Thymus (tissue), 11 donors: ENCODE measurements at regions not wholly inside any gene's neighbourhood (a gene's known extent, or its start where the extent isn't known, plus 50 kb on each side); places are given as distances from the start of the nearest gene placed in this dataset.

Experiments
- DNase-seq, 9 donors: peaks; one replicate each; pipeline ENCODE4 v3.0.0-alpha.2; 2013; ENCODE audit warnings: low spot score in 9 of 9, low read depth in 6 of 9, missing footprints in 1 of 9
- H3K27ac ChIP-seq, 2 donors: one replicate each; pipeline ENCODE4 v1.5.1; 2013; ENCODE audit warnings: control low read depth in 1 of 2, low read depth in 1 of 2, low read length in 1 of 2, mild to moderate bottlenecking in 1 of 2, moderate library complexity in 1 of 2
- H3K27me3 ChIP-seq, 2 donors: one replicate each; pipeline ENCODE4 v1.5.1; 2013; ENCODE audit warnings: low read length in 1 of 2; ENCODE audit not compliant: control insufficient read depth in 2 of 2, insufficient read depth in 1 of 2
- H3K36me3 ChIP-seq, 2 donors: one replicate each; pipeline ENCODE4 v1.5.1; 2013; ENCODE audit warnings: low read length in 1 of 2, mild to moderate bottlenecking in 1 of 2, moderate library complexity in 1 of 2; ENCODE audit not compliant: control insufficient read depth in 2 of 2, insufficient read depth in 2 of 2
- H3K4me1 ChIP-seq, 2 donors: one replicate each; pipeline ENCODE4 v1.5.1; 2013; ENCODE audit warnings: low read length in 2 of 2; ENCODE audit not compliant: control insufficient read depth in 2 of 2, insufficient read depth in 2 of 2
- H3K4me3 ChIP-seq, 2 donors: one replicate each; pipeline ENCODE4 v1.5.1; 2013; ENCODE audit warnings: low read length in 2 of 2, control low read depth in 1 of 2, mild to moderate bottlenecking in 1 of 2
- H3K9me3 ChIP-seq, 2 donors: one replicate each; pipeline ENCODE4 v1.5.1; 2013; ENCODE audit warnings: low read length in 1 of 2, mild to moderate bottlenecking in 1 of 2; ENCODE audit not compliant: control insufficient read depth in 2 of 2, insufficient read depth in 1 of 2
- WGBS: extraction: QIAGEN DNeasy Blood & Tissue Kit; methylation state at CpG from one replicate; pipeline ENCODE4 v1.1.7; 2013; 5-methylcytosine and 5-hydroxymethylcytosine counted together
- donor health status: healthy.

DNA sequence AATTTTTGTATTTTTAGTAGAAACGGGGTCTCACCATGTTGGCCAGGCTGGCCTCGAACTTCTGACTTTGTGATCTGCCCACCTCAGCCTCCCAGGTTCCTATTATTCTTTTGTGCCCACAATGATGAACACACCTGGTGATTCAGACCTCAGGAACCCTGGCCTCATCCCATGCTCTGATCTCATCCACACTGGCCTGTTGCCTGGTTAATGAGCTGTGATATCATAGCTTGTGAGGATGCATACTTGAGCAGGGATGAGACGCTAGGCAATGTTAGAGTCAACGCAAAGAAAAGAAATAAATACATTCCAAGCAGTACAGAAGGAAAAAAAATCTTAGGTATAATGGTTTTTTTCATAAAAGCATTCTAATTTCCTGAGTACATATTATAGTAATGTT, 82.4 kb upstream of the RNF32 start:
- H3K27me3 ChIP-seq = peaks cover 0 to 2% of the 10 kb centered on the region in 2 donors
- no peaks in the 10 kb centered on the region for H3K9me3 ChIP-seq
- 92% methylated on average over 4 of the region's 4 CpGs for WGBS
- no peaks in the 10 kb centered on the region for H3K36me3 ChIP-seq
- DNase-seq = no peak
- H3K4me1 ChIP-seq = no peaks in the 10 kb centered on the region
- no peak overlapping the region for H3K4me3 ChIP-seq
- H3K27ac ChIP-seq = no peak overlapping the region

GRCh38 chr7:156556083-156556482, 84.5 kb upstream of the RNF32 start:
- no peak for DNase-seq
- Histone ChIP-seq H3K36me3 (no peaks in the 10 kb centered on the region), H3K4me1 (no peaks in the 10 kb centered on the region), H3K27me3 (peaks cover 0 to 2% of the 10 kb centered on the region in 2 donors), H3K4me3 (no peak overlapping the region), H3K27ac (no peak overlapping the region), H3K9me3 (no peaks in the 10 kb centered on the region)
- 98% methylated on average over 2 of the region's 2 CpGs for WGBS

- WGBS = 88% methylated on average over 8 of the region's 8 CpGs
- DNase-seq = no peak
- Histone ChIP-seq H3K4me1 (no peaks in the 10 kb centered on the region), H3K27ac (no peak overlapping the region), H3K9me3 (no peaks in the 10 kb centered on the region), H3K27me3 (no peaks in the 10 kb centered on the region), H3K4me3 (no peak overlapping the region), H3K36me3 (no peaks in the 10 kb centered on the region)
Measured at GRCh38 chr7:156554488-156554887, 86.1 kb upstream of the RNF32 start.

- Histone ChIP-seq H3K27ac (no peak overlapping the region), H3K4me3 (no peak overlapping the region), H3K9me3 (no peaks in the 10 kb centered on the region), H3K27me3 (no peaks in the 10 kb centered on the region), H3K4me1 (no peaks in the 10 kb centered on the region), H3K36me3 (no peaks in the 10 kb centered on the region)
- WGBS = 95% methylated on average over 9 of the region's 9 CpGs
- no peak for DNase-seq
Measured at GRCh38 chr7:156549636-156550035, 90.9 kb upstream of the RNF32 start.

GRCh38 chr7:156547884-156548561, 92.6 kb upstream of the RNF32 start:
- DNase-seq = no peak
- Histone ChIP-seq H3K4me3 (no peak overlapping the region), H3K27me3 (no peaks in the 10 kb centered on the region), H3K4me1 (no peaks in the 10 kb centered on the region), H3K27ac (no peak overlapping the region), H3K36me3 (no peaks in the 10 kb centered on the region), H3K9me3 (no peaks in the 10 kb centered on the region)
- WGBS = 78% methylated on average over 20 of the region's 20 CpGs

- H3K36me3 ChIP-seq = no peaks in the 10 kb centered on the region
- DNase-seq = no peak
- no peak overlapping the region for H3K4me3 ChIP-seq
- H3K9me3 ChIP-seq = no peaks in the 10 kb centered on the region
- 77% methylated on average over 9 of the region's 9 CpGs for WGBS
- H3K27ac ChIP-seq = no peak overlapping the region
- H3K4me1 ChIP-seq = no peaks in the 10 kb centered on the region
- no peaks in the 10 kb centered on the region for H3K27me3 ChIP-seq
Measured at GRCh38 chr7:156545979-156546378, 94.6 kb upstream of the RNF32 start.

GRCh38 chr7:156544919-156545715, 95.5 kb upstream of the RNF32 start:
- H3K4me3 ChIP-seq = no peak overlapping the region
- H3K4me1 ChIP-seq = no peaks in the 10 kb centered on the region
- no peak overlapping the region for H3K27ac ChIP-seq
- H3K27me3 ChIP-seq = no peaks in the 10 kb centered on the region
- no peaks in the 10 kb centered on the region for H3K36me3 ChIP-seq
- 94% methylated on average over 11 of the region's 11 CpGs for WGBS
- no peak for DNase-seq
- no peaks in the 10 kb centered on the region for H3K9me3 ChIP-seq

- WGBS = 92% methylated on average over 33 of the region's 33 CpGs
- Histone ChIP-seq H3K4me1 (no peaks in the 10 kb centered on the region), H3K27me3 (no peaks in the 10 kb centered on the region), H3K27ac (no peak overlapping the region), H3K36me3 (no peaks in the 10 kb centered on the region), H3K9me3 (no peaks in the 10 kb centered on the region), H3K4me3 (no peak overlapping the region)
- DNase-seq = no peak
Measured at GRCh38 chr7:156543699-156544598, 96.6 kb upstream of the RNF32 start.
